ENCODE measurements at regions not wholly inside any gene's neighbourhood (a gene's known extent, or its start where the extent isn't known, plus 50 kb on each side); places are given as distances from the start of the nearest gene placed in this dataset.

GRCh38 chrX:97766501-97767095 is 882.9 kb downstream of the RPA4 start:
- peak; percentile 1 for DNase-seq

- DNase-seq: no peak
Observed at GRCh38 chrX:97787311-97787710, 903.6 kb downstream of the RPA4 start.

GRCh38 chrX:97787849-97788248 is 904.1 kb downstream of the RPA4 start:
- DNase-seq: no peak

- no peak for DNase-seq
Observed at GRCh38 chrX:97790850-97791249, 907.1 kb downstream of the RPA4 start.

- DNase-seq: no peak
Observed at GRCh38 chrX:97797076-97797475, 913.4 kb downstream of the RPA4 start.

GRCh38 chrX:97806238-97806637 is 922.5 kb downstream of the RPA4 start:
- peak; percentile 52 for DNase-seq

- no peak for DNase-seq
Observed at GRCh38 chrX:97806946-97807345, 923.2 kb downstream of the RPA4 start.

GRCh38 chrX:97820170-97820569 is 936.5 kb downstream of the RPA4 start:
- no peak for DNase-seq

GRCh38 chrX:97828471-97828870 is 944.8 kb downstream of the RPA4 start:
- DNase-seq: no peak

- no peak for DNase-seq
Observed at GRCh38 chrX:97835969-97836368, 952.3 kb downstream of the RPA4 start.

GRCh38 chrX:97841544-97842179 is 958.0 kb downstream of the RPA4 start:
- no peak for DNase-seq

- DNase-seq: no peak
Observed at GRCh38 chrX:97842468-97843199, 958.9 kb downstream of the RPA4 start.

- DNase-seq: no peak
Observed at GRCh38 chrX:97843200-97843811, 959.6 kb downstream of the RPA4 start.

GRCh38 chrX:97844161-97844560 is 960.5 kb downstream of the RPA4 start:
- no peak for DNase-seq

- DNase-seq: no peak
Observed at GRCh38 chrX:97844943-97845342, 961.2 kb downstream of the RPA4 start.

- no peak for DNase-seq
Observed at GRCh38 chrX:97845451-97845850, 961.7 kb downstream of the RPA4 start.

GRCh38 chrX:97846228-97846627 is 962.5 kb downstream of the RPA4 start:
- no peak for DNase-seq

- DNase-seq: no peak
Observed at GRCh38 chrX:97846718-97847237, 963.1 kb downstream of the RPA4 start.

GRCh38 chrX:97847885-97848679 is 964.4 kb downstream of the RPA4 start:
- no peak for DNase-seq

GRCh38 chrX:97849951-97850350 is 966.2 kb downstream of the RPA4 start:
- DNase-seq: no peak

- no peak for DNase-seq
Observed at GRCh38 chrX:97850911-97851310, 967.2 kb downstream of the RPA4 start.

GRCh38 chrX:97854086-97854485 is 970.4 kb downstream of the RPA4 start:
- no peak for DNase-seq
